ENCODE measurements at regions not wholly inside any gene's neighbourhood (a gene's known extent, or its start where the extent isn't known, plus 50 kb on each side); places are given as distances from the start of the nearest gene placed in this dataset.

- TF ChIP-seq CTCF (IDR thresholded peaks at IDR 0.05; ENCODE audit: unreplicated experiment) = no peak
Observed at GRCh38 chr10:118924493-118924892, 105.0 kb upstream of the NANOS1 start.

GRCh38 chr10:118925404-118926071 is 104.0 kb upstream of the NANOS1 start:
- Mint-ChIP-seq H3K4me3 (ENCODE audit: low read depth) (no peak overlapping the region), H3K27me3 (peaks cover 5% of the 10 kb centered on the region), H3K36me3 (ENCODE audit: insufficient read depth) (no peaks in the 10 kb centered on the region), H3K4me1 (ENCODE audit: low read depth) (no peaks in the 10 kb centered on the region), H3K9me3 (ENCODE audit: low read depth) (peaks cover 3% of the 10 kb centered on the region), H3K27ac (no peak overlapping the region)
- DNase-seq (ENCODE audit: low spot score, unreplicated experiment) = no peak
- TF ChIP-seq CTCF (IDR thresholded peaks at IDR 0.05; ENCODE audit: unreplicated experiment) = no peak

More at GRCh38 chr10:118924493-118924892, 105.0 kb upstream of the NANOS1 start:
- no peak for DNase-seq (ENCODE audit: low spot score, unreplicated experiment)
- H3K27me3 Mint-ChIP-seq = peaks cover 5% of the 10 kb centered on the region
- H3K4me1 Mint-ChIP-seq (ENCODE audit: low read depth) = no peaks in the 10 kb centered on the region
- no peaks in the 10 kb centered on the region for H3K9me3 Mint-ChIP-seq (ENCODE audit: low read depth)
- H3K27ac Mint-ChIP-seq = no peak overlapping the region
- no peak overlapping the region for H3K4me3 Mint-ChIP-seq (ENCODE audit: low read depth)
- H3K36me3 Mint-ChIP-seq (ENCODE audit: insufficient read depth) = no peaks in the 10 kb centered on the region

GRCh38 chr10:118926072-118926417 is 103.5 kb upstream of the NANOS1 start:
- no peak for DNase-seq (ENCODE audit: low spot score, unreplicated experiment)
- no peak for TF ChIP-seq CTCF (IDR thresholded peaks at IDR 0.05; ENCODE audit: unreplicated experiment)
- peaks cover 5% of the 10 kb centered on the region for H3K27me3 Mint-ChIP-seq
- H3K4me3 Mint-ChIP-seq (ENCODE audit: low read depth) = no peak overlapping the region
- H3K4me1 Mint-ChIP-seq (ENCODE audit: low read depth) = no peaks in the 10 kb centered on the region
- H3K9me3 Mint-ChIP-seq (ENCODE audit: low read depth) = peaks cover 8% of the 10 kb centered on the region
- H3K36me3 Mint-ChIP-seq (ENCODE audit: insufficient read depth) = no peaks in the 10 kb centered on the region
- no peak overlapping the region for H3K27ac Mint-ChIP-seq

- no peak overlapping the region for H3K27ac Mint-ChIP-seq
- DNase-seq (ENCODE audit: low spot score, unreplicated experiment) = no peak
- no peak overlapping the region for H3K4me3 Mint-ChIP-seq (ENCODE audit: low read depth)
- H3K36me3 Mint-ChIP-seq (ENCODE audit: insufficient read depth) = no peaks in the 10 kb centered on the region
- TF ChIP-seq CTCF (IDR thresholded peaks at IDR 0.05; ENCODE audit: unreplicated experiment) = no peak
- peaks cover 5% of the 10 kb centered on the region for H3K27me3 Mint-ChIP-seq
- no peaks in the 10 kb centered on the region for H3K4me1 Mint-ChIP-seq (ENCODE audit: low read depth)
- H3K9me3 Mint-ChIP-seq (ENCODE audit: low read depth) = peaks cover 10% of the 10 kb centered on the region
Observed at GRCh38 chr10:118926441-118926840, 103.1 kb upstream of the NANOS1 start.

GRCh38 chr10:118926903-118927302 is 102.6 kb upstream of the NANOS1 start:
- H3K9me3 Mint-ChIP-seq (ENCODE audit: low read depth) = peaks cover 14% of the 10 kb centered on the region
- no peak overlapping the region for H3K4me3 Mint-ChIP-seq (ENCODE audit: low read depth)
- TF ChIP-seq CTCF (IDR thresholded peaks at IDR 0.05; ENCODE audit: unreplicated experiment) = no peak
- no peaks in the 10 kb centered on the region for H3K4me1 Mint-ChIP-seq (ENCODE audit: low read depth)
- no peaks in the 10 kb centered on the region for H3K36me3 Mint-ChIP-seq (ENCODE audit: insufficient read depth)
- peaks cover 2% of the 10 kb centered on the region for H3K27me3 Mint-ChIP-seq
- no peak overlapping the region for H3K27ac Mint-ChIP-seq
- no peak for DNase-seq (ENCODE audit: low spot score, unreplicated experiment)

Data from progenitor cell of endocrine pancreas (in vitro differentiated cells).